ENCODE measurements at regions not wholly inside any gene's neighbourhood (a gene's known extent, or its start where the extent isn't known, plus 50 kb on each side); places are given as distances from the start of the nearest gene placed in this dataset.

GRCh38 chr2:21543630-21544029, 419.9 kb downstream of the TDRD15 start:
- no peak overlapping the region for H3K27ac ChIP-seq
- peaks cover 0 to 4% (median 0%) of the 10 kb centered on the region in 11 experiments; a peak in 5 of 22 replicates for H3K9me3 ChIP-seq (replicated peaks in 1 of 11)
- TF ChIP-seq Cebpa-rat (IDR thresholded peaks at IDR 0.05): no peak
- H3K4me2 ChIP-seq: no peak overlapping the region
- H3K4me1 ChIP-seq: no peaks in the 10 kb centered on the region
- H3K27me3 ChIP-seq: no peaks in the 10 kb centered on the region
- H3K36me3 ChIP-seq: no peaks in the 10 kb centered on the region
- no peaks in the 10 kb centered on the region for H4K20me1 ChIP-seq
- no peak overlapping the region for H3K4me3 ChIP-seq
- no peak overlapping the region for H3K9ac ChIP-seq

- no peak overlapping the region for H3K9ac ChIP-seq
- TF ChIP-seq Cebpa-rat (IDR thresholded peaks at IDR 0.05): no peak
- no peaks in the 10 kb centered on the region; a peak in 1 of 20 replicates for H3K4me1 ChIP-seq
- no peaks in the 10 kb centered on the region for H4K20me1 ChIP-seq
- H3K27ac ChIP-seq: no peak overlapping the region
- no peak overlapping the region for H3K4me3 ChIP-seq
- H3K9me3 ChIP-seq (replicated peaks in 1 of 11): peaks cover 0 to 4% (median 0%) of the 10 kb centered on the region in 11 experiments; a peak in 2 of 22 replicates
- no peaks in the 10 kb centered on the region for H3K27me3 ChIP-seq
- H3K4me2 ChIP-seq: no peak overlapping the region
- H3K36me3 ChIP-seq: no peaks in the 10 kb centered on the region
Measured at GRCh38 chr2:21544392-21544791, 420.6 kb downstream of the TDRD15 start.

DNA sequence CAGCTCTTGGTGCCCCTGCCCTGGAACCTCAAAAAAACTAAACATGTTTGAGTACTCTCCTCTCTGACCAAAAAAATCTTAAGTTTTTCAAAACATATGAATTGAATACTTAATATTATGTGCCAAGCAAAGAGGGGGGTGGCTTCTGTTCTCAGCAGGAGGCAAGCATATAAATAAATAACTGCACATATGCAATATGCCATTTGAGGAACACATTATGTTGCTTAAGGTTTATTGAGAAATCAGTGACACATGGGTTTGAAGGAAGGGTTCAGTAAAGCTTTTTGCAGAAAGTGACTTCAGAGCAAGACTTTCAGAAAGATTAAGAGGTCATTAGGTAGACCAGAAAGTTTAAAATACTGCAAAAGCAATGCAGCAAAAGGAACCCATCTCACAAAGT, 429.2 kb downstream of the TDRD15 start:
- H3K27me3 ChIP-seq: no peaks in the 10 kb centered on the region
- H3K4me2 ChIP-seq: peak overlapping the region in 2 of 11 experiments; percentile 1 to 5; a peak in 1 of 22 replicates
- TF ChIP-seq Cebpa-rat (IDR thresholded peaks at IDR 0.05): no peak
- H3K27ac ChIP-seq: no peak overlapping the region
- H3K4me3 ChIP-seq: no peak overlapping the region
- H3K36me3 ChIP-seq: no peaks in the 10 kb centered on the region
- H3K4me1 ChIP-seq: peaks cover 14 to 45% (median 31%) of the 10 kb centered on the region in 10 experiments
- no peaks in the 10 kb centered on the region for H4K20me1 ChIP-seq
- H3K9ac ChIP-seq: no peak overlapping the region
- peaks cover 19 to 37% (median 28%) of the 10 kb centered on the region in 11 experiments for H3K9me3 ChIP-seq (replicated peaks in 1 of 11)

GRCh38 chr2:21559351-21559750, 435.6 kb downstream of the TDRD15 start:
- no peaks in the 10 kb centered on the region for H3K36me3 ChIP-seq
- TF ChIP-seq Cebpa-rat (IDR thresholded peaks at IDR 0.05): no peak
- H3K9me3 ChIP-seq (replicated peaks in 1 of 11): peaks cover 4 to 34% (median 15%) of the 10 kb centered on the region in 11 experiments

DNA sequence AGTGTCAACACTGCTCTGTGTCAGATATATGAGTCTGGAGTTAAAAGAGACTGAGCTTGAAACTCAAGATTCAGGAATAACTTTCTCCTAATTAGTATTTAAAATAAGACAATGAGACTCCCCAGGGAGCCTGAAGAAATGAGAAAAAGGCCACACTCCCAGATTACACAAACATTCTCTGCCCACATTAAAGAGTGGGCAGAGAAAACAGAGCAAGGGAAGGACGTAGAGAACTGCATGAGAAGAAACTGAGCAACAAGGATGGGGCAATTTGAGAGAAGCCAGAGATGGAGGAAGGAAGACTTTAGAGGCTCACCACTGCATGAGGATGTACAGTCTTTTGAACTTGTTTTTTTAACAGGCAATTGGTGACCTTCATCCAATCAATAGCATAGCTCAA, 438.2 kb downstream of the TDRD15 start:
- no peaks in the 10 kb centered on the region for H4K20me1 ChIP-seq
- peak overlapping the region in 9 of 11 experiments; percentile 16 to 74 (median 59); a peak in 17 of 22 replicates for H3K27ac ChIP-seq

More at GRCh38 chr2:21559351-21559750, 435.6 kb downstream of the TDRD15 start:
- no peaks in the 10 kb centered on the region for H3K27me3 ChIP-seq
- no peak overlapping the region for H3K4me3 ChIP-seq
- H3K4me1 ChIP-seq: peaks cover 34 to 70% (median 50%) of the 10 kb centered on the region in 10 experiments
- no peak overlapping the region for H3K9ac ChIP-seq
- 0 out of 22 replicates have a peak overlapping the region, but pooled peaks of 1 of the 11 experiments have one; percentile 6 for H3K27ac ChIP-seq
- H3K4me2 ChIP-seq: no peak overlapping the region
- H4K20me1 ChIP-seq: no peaks in the 10 kb centered on the region

GRCh38 chr2:21567395-21567794, 443.6 kb downstream of the TDRD15 start:
- peaks cover 0 to 9% (median 0%) of the 10 kb centered on the region in 11 experiments; a peak in 5 of 22 replicates for H3K9me3 ChIP-seq (replicated peaks in 1 of 11)
- TF ChIP-seq Cebpa-rat (IDR thresholded peaks at IDR 0.05): no peak
- H3K4me3 ChIP-seq: no peak overlapping the region
- H3K36me3 ChIP-seq: no peaks in the 10 kb centered on the region
- H3K4me1 ChIP-seq: peaks cover 4 to 9% (median 8%) of the 10 kb centered on the region in 10 experiments; a peak in 18 of 20 replicates
- H3K4me2 ChIP-seq: no peak overlapping the region
- no peaks in the 10 kb centered on the region for H3K27me3 ChIP-seq
- H3K27ac ChIP-seq: no peak overlapping the region
- no peaks in the 10 kb centered on the region for H4K20me1 ChIP-seq
- no peak overlapping the region for H3K9ac ChIP-seq

More for the DNA sequence above, 438.2 kb downstream of the TDRD15 start:
- no peak overlapping the region for H3K4me3 ChIP-seq
- peaks cover 0 to 17% (median 5%) of the 10 kb centered on the region in 11 experiments; a peak in 7 of 22 replicates for H3K9me3 ChIP-seq (replicated peaks in 1 of 11)
- H3K4me2 ChIP-seq: peak overlapping the region; percentile 46 to 77 (median 57)
- peak in 6 of 11 experiments; percentile 26 to 87 (median 66); a peak in 10 of 22 replicates for TF ChIP-seq Cebpa-rat (IDR thresholded peaks at IDR 0.05)
- no peaks in the 10 kb centered on the region for H3K27me3 ChIP-seq
- H3K9ac ChIP-seq: peak overlapping the region in 5 of 11 experiments; percentile 7 to 52 (median 37); a peak in 5 of 22 replicates
- H3K36me3 ChIP-seq: no peaks in the 10 kb centered on the region
- peaks cover 29 to 56% (median 37%) of the 10 kb centered on the region in 10 experiments for H3K4me1 ChIP-seq

- Histone ChIP-seq H3K9me3 (replicated peaks in 1 of 11) (peaks cover 0 to 5% (median 0%) of the 10 kb centered on the region in 11 experiments; a peak in 1 of 22 replicates), H3K4me1 (no peaks in the 10 kb centered on the region), H3K27ac (no peak overlapping the region), H3K36me3 (no peaks in the 10 kb centered on the region), H4K20me1 (no peaks in the 10 kb centered on the region), H3K4me2 (no peak overlapping the region), H3K9ac (no peak overlapping the region), H3K27me3 (no peaks in the 10 kb centered on the region), H3K4me3 (no peak overlapping the region)
- TF ChIP-seq Cebpa-rat (IDR thresholded peaks at IDR 0.05): no peak
Measured at GRCh38 chr2:21571686-21572085, 447.9 kb downstream of the TDRD15 start.

DNA sequence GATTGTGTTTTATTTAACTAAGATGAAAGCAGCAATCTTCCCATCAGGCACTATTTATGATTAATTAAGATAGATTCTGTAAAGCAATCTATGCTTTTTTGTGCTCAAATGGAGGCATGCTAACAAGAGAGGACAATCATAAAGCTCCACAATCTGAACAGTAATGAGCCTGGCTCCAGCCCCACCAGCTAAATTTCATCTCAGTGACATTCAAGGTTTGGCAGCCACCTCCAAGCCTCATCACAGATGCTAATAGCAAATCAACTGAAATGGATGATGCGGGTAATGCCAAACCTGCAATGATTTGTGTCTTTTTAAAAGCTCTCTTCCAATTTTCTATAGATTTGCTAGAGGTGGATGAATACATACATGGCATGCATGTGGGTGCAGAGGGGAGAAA, 456.6 kb downstream of the TDRD15 start:
- H3K9me3 ChIP-seq (replicated peaks in 1 of 11): peaks cover 0 to 10% (median 6%) of the 10 kb centered on the region in 11 experiments; a peak in 4 of 22 replicates
- TF ChIP-seq Cebpa-rat (IDR thresholded peaks at IDR 0.05): no peak

DNA sequence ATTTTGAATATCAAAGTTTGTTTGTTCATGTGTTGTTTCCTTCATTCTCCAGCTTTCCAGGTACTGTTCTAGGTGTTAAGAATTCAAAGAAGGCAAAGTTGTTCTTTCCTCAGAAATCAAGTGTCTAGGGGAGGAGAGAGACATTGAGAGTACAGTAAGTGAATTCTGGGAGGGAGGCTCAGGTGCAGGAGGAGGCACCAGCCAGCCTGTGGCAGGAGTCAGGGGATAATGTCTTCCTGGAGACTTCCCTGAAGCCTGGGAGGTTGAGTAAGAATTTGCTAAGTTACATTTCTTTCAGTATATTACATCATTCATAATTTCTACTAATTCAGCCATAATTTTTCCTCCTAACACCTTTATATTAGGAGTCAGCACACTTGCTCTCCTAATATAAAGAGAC, 462.1 kb downstream of the TDRD15 start:
- Histone ChIP-seq H3K4me2 (no peak overlapping the region), H3K27me3 (no peaks in the 10 kb centered on the region), H3K4me3 (no peak overlapping the region), H3K9me3 (replicated peaks in 1 of 11) (peaks cover 0 to 10% (median 6%) of the 10 kb centered on the region in 11 experiments; a peak in 4 of 22 replicates), H4K20me1 (no peaks in the 10 kb centered on the region), H3K4me1 (no peaks in the 10 kb centered on the region), H3K27ac (no peak overlapping the region), H3K9ac (no peak overlapping the region), H3K36me3 (no peaks in the 10 kb centered on the region)
- TF ChIP-seq Cebpa-rat (IDR thresholded peaks at IDR 0.05): no peak

More for the DNA sequence above, 456.6 kb downstream of the TDRD15 start:
- H3K9ac ChIP-seq: no peak overlapping the region
- H3K27ac ChIP-seq: no peak overlapping the region
- no peak overlapping the region for H3K4me3 ChIP-seq
- no peaks in the 10 kb centered on the region for H4K20me1 ChIP-seq
- H3K27me3 ChIP-seq: no peaks in the 10 kb centered on the region
- H3K4me1 ChIP-seq: no peaks in the 10 kb centered on the region
- H3K36me3 ChIP-seq: no peaks in the 10 kb centered on the region
- H3K4me2 ChIP-seq: no peak overlapping the region
